ENCODE measurements at regions not wholly inside any gene's neighbourhood (a gene's known extent, or its start where the extent isn't known, plus 50 kb on each side); places are given as distances from the start of the nearest gene placed in this dataset.

DNA sequence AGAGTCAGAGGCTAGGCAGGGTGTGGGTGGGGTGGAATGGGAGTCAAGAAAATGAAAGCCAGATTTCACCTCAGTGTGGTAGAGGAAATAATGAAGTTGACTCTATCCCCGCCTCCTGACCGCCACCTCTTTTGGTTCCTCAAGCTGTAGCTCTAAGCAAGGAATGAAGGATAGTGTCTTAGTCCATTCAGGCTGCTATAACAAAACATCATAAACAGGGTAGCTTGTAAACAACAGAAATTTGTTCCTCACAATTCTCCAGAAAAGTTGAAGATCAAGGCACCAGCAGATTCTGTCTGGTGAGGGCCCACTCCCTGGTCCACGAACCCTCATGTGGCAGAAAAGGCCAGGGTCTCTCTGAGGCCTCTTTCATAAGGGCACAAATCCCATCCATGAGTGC lies 109.1 kb upstream of the AMN1 start:
- TF ChIP-seq, protein P1, sequence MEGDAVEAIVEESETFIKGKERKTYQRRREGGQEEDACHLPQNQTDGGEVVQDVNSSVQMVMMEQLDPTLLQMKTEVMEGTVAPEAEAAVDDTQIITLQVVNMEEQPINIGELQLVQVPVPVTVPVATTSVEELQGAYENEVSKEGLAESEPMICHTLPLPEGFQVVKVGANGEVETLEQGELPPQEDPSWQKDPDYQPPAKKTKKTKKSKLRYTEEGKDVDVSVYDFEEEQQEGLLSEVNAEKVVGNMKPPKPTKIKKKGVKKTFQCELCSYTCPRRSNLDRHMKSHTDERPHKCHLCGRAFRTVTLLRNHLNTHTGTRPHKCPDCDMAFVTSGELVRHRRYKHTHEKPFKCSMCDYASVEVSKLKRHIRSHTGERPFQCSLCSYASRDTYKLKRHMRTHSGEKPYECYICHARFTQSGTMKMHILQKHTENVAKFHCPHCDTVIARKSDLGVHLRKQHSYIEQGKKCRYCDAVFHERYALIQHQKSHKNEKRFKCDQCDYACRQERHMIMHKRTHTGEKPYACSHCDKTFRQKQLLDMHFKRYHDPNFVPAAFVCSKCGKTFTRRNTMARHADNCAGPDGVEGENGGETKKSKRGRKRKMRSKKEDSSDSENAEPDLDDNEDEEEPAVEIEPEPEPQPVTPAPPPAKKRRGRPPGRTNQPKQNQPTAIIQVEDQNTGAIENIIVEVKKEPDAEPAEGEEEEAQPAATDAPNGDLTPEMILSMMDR (optimal IDR thresholded peaks at IDR 0.05 in 1 of 3, IDR thresholded peaks at IDR 0.05 in 1 of 3, conservative IDR thresholded peaks at IDR 0.05 in 1 of 3; ENCODE audit: extremely low read depth in 1 of 3, insufficient read depth in 2 of 3, low read length in 3 of 3), result no peak
- no peak for TF ChIP-seq EZH2 (IDR thresholded peaks at IDR 0.05; ENCODE audit: low read length)

Data from keratinocyte (primary cell).